HepG2 (cell line): ENCODE measurements at regions not wholly inside any gene's neighbourhood (a gene's known extent, or its start where the extent isn't known, plus 50 kb on each side); places are given as distances from the start of the nearest gene placed in this dataset.

ENCODE experiments used
- E2F1 ChIP-seq: sonication (generic); formaldehyde crosslinking; IDR thresholded peaks from 2 replicates; pipeline ENCODE4 v1.5.0; 2020; ENCODE audit warnings: missing genetic modification reagents
- EZH2 ChIP-seq: conservative IDR thresholded peaks from 2 replicates; pipeline ENCODE4 v1.6.1; 2012; ENCODE audit warnings: mild to moderate bottlenecking, low read depth, low read length, moderate library complexity
- NFE2L1 ChIP-seq: sonication (generic); formaldehyde crosslinking; IDR thresholded peaks from 2 replicates; pipeline ENCODE4 v1.4.0; 2020; ENCODE audit warnings: missing genetic modification reagents, mild to moderate bottlenecking, borderline replicate concordance
- ZNF547 ChIP-seq: sonication (generic); formaldehyde crosslinking; IDR thresholded peaks from 2 replicates; pipeline ENCODE4 v1.5.1; 2020; ENCODE audit warnings: mild to moderate bottlenecking, missing genetic modification reagents
- TF ChIP-seq, protein P1 (sequence below): sonication (generic); formaldehyde crosslinking; IDR thresholded peaks from 2 replicates; pipeline ENCODE4 v1.5.1; 2020; ENCODE audit warnings: mild to moderate bottlenecking, missing genetic modification reagents, borderline replicate concordance

DNA sequence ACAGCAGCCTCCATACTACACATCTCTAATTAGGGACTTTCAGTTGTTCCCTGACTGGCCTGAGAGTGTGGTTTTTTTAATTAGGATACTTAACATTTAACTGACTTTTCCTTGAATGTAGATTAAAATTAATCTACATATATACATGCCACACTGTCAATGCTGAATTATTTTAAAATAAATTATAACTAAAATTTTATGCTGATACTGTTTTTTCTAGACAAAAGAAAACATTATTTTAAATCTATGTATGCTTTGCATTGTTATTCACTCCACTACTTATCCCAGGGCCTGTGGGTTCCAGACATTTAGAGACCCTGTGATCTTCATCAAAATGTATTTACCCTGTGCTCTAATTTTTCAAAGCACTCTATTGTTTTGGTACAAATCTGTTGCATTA is 496.0 kb upstream of the MAP2 start:
- TF ChIP-seq NFE2L1 (CRISPR knock-in tag) (no peak), ZNF547 (CRISPR knock-in tag) (no peak), E2F1 (CRISPR knock-in tag) (no peak), EZH2 (no peak)
- TF ChIP-seq, protein P1, sequence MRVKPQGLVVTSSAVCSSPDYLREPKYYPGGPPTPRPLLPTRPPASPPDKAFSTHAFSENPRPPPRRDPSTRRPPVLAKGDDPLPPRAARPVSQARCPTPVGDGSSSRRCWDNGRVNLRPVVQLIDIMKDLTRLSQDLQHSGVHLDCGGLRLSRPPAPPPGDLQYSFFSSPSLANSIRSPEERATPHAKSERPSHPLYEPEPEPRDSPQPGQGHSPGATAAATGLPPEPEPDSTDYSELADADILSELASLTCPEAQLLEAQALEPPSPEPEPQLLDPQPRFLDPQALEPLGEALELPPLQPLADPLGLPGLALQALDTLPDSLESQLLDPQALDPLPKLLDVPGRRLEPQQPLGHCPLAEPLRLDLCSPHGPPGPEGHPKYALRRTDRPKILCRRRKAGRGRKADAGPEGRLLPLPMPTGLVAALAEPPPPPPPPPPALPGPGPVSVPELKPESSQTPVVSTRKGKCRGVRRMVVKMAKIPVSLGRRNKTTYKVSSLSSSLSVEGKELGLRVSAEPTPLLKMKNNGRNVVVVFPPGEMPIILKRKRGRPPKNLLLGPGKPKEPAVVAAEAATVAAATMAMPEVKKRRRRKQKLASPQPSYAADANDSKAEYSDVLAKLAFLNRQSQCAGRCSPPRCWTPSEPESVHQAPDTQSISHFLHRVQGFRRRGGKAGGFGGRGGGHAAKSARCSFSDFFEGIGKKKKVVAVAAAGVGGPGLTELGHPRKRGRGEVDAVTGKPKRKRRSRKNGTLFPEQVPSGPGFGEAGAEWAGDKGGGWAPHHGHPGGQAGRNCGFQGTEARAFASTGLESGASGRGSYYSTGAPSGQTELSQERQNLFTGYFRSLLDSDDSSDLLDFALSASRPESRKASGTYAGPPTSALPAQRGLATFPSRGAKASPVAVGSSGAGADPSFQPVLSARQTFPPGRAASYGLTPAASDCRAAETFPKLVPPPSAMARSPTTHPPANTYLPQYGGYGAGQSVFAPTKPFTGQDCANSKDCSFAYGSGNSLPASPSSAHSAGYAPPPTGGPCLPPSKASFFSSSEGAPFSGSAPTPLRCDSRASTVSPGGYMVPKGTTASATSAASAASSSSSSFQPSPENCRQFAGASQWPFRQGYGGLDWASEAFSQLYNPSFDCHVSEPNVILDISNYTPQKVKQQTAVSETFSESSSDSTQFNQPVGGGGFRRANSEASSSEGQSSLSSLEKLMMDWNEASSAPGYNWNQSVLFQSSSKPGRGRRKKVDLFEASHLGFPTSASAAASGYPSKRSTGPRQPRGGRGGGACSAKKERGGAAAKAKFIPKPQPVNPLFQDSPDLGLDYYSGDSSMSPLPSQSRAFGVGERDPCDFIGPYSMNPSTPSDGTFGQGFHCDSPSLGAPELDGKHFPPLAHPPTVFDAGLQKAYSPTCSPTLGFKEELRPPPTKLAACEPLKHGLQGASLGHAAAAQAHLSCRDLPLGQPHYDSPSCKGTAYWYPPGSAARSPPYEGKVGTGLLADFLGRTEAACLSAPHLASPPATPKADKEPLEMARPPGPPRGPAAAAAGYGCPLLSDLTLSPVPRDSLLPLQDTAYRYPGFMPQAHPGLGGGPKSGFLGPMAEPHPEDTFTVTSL (CRISPR knock-in tag): no peak
